ENCODE measurements at regions not wholly inside any gene's neighbourhood (a gene's known extent, or its start where the extent isn't known, plus 50 kb on each side); places are given as distances from the start of the nearest gene placed in this dataset.

GRCh38 chr12:38502415-38502814, 185.8 kb downstream of the ALG10B start:
- TF ChIP-seq EP300 (IDR thresholded peaks at IDR 0.05) (no peak), CTCF (IDR thresholded peaks at IDR 0.05) (no peak), POLR2A (IDR thresholded peaks at IDR 0.05) (no peak)
